GM04503 (cell line): ENCODE measurements at regions not wholly inside any gene's neighbourhood (a gene's known extent, or its start where the extent isn't known, plus 50 kb on each side); places are given as distances from the start of the nearest gene placed in this dataset.
"Not testable (repeated sequence)": the region's sequence is repeated elsewhere in the genome, so short reads cannot be mapped to it uniquely, and the experiment has no call there.

ENCODE experiments used
- DNase-seq: peaks from one replicate; pipeline ENCODE4 v3.0.0-alpha.2; 2012; ENCODE audit warnings: low read depth

- DNase-seq: no peak
Measured at GRCh38 chr2:136284226-136285119, 166.5 kb upstream of the CXCR4 start.

- DNase-seq: no peak
Measured at GRCh38 chr2:136282251-136282650, 164.3 kb upstream of the CXCR4 start.

GRCh38 chr2:136281281-136282114 is 163.5 kb upstream of the CXCR4 start:
- DNase-seq: no peak

- DNase-seq: not testable (repeated sequence)
Measured at GRCh38 chr2:136266346-136266745, 148.4 kb upstream of the CXCR4 start.

GRCh38 chr2:136259551-136259950 is 141.6 kb upstream of the CXCR4 start:
- no peak for DNase-seq

- DNase-seq: no peak
Measured at GRCh38 chr2:136257893-136258292, 139.9 kb upstream of the CXCR4 start.

GRCh38 chr2:136255648-136256461 is 137.9 kb upstream of the CXCR4 start:
- DNase-seq: no peak

GRCh38 chr2:136255127-136255526 is 137.2 kb upstream of the CXCR4 start:
- no peak for DNase-seq

- no peak for DNase-seq
Measured at GRCh38 chr2:136254681-136255080, 136.7 kb upstream of the CXCR4 start.

GRCh38 chr2:136253288-136254004 is 135.5 kb upstream of the CXCR4 start:
- DNase-seq: no peak

GRCh38 chr2:136251885-136252585 is 134.1 kb upstream of the CXCR4 start:
- no peak for DNase-seq

- no peak for DNase-seq
Measured at GRCh38 chr2:136251197-136251884, 133.4 kb upstream of the CXCR4 start.

GRCh38 chr2:136250131-136250530 is 132.2 kb upstream of the CXCR4 start:
- no peak for DNase-seq

GRCh38 chr2:136248907-136249306 is 131.0 kb upstream of the CXCR4 start:
- no peak for DNase-seq

GRCh38 chr2:136248242-136248641 is 130.3 kb upstream of the CXCR4 start:
- no peak for DNase-seq

GRCh38 chr2:136247204-136247950 is 129.4 kb upstream of the CXCR4 start:
- DNase-seq: no peak

GRCh38 chr2:136246086-136246669 is 128.2 kb upstream of the CXCR4 start:
- no peak for DNase-seq

GRCh38 chr2:136245211-136245610 is 127.3 kb upstream of the CXCR4 start:
- DNase-seq: no peak

- no peak for DNase-seq
Measured at GRCh38 chr2:136244536-136244885, 126.6 kb upstream of the CXCR4 start.
